Neuronal stem cell (in vitro differentiated cells): ENCODE measurements at regions not wholly inside any gene's neighbourhood (a gene's known extent, or its start where the extent isn't known, plus 50 kb on each side); places are given as distances from the start of the nearest gene placed in this dataset.

Source experiments
- DNase-seq: peaks from one replicate; pipeline ENCODE4 v3.0.0-alpha.2; 2013; ENCODE audit warnings: low spot score
- H2AFZ ChIP-seq: one replicate; pipeline ENCODE4 v1.6.1; 2013; ENCODE audit warnings: mild to moderate bottlenecking, low read length, inconsistent platforms
- H2AK5ac ChIP-seq: 2 replicates; pipeline ENCODE4 v1.6.1; 2013; ENCODE audit warnings: low read depth, mild to moderate bottlenecking, inconsistent platforms, low read length, moderate library complexity, mixed read lengths
- H2BK120ac ChIP-seq: 2 replicates; pipeline ENCODE4 v1.6.1; 2013; ENCODE audit warnings: low read depth, mild to moderate bottlenecking, inconsistent platforms, low read length, moderate library complexity, mixed read lengths
- H2BK12ac ChIP-seq: one replicate; pipeline ENCODE4 v1.6.1; 2013; ENCODE audit warnings: low read length, inconsistent platforms
- H2BK15ac ChIP-seq: 2 replicates; pipeline ENCODE4 v1.6.1; 2013; ENCODE audit warnings: mild to moderate bottlenecking, low read length, inconsistent platforms, mixed read lengths
- H2BK5ac ChIP-seq: one replicate; pipeline ENCODE4 v1.6.1; 2013; ENCODE audit warnings: inconsistent platforms, mild to moderate bottlenecking, low read length, moderate library complexity
- H3K14ac ChIP-seq: one replicate; pipeline ENCODE4 v1.6.1; 2013; ENCODE audit warnings: low read length, inconsistent platforms
- H3K18ac ChIP-seq: 2 replicates; pipeline ENCODE4 v1.6.1; 2013; ENCODE audit warnings: low read length, inconsistent platforms
- H3K23ac ChIP-seq: 2 replicates; pipeline ENCODE4 v1.6.1; 2013; ENCODE audit warnings: low read depth, mild to moderate bottlenecking, mixed read lengths, low read length, inconsistent platforms; ENCODE audit not compliant: poor library complexity
- H3K27ac ChIP-seq: replicated peaks from 3 replicates; pipeline ENCODE4 v1.5.1; 2013; ENCODE audit warnings: low read length, inconsistent platforms
- H3K27me3 ChIP-seq, 3 experiments: 2 replicates each; pipeline ENCODE4 v1.6.1; 2013; ENCODE audit warnings: low read length in 3 of 3, mild to moderate bottlenecking in 2 of 3, inconsistent platforms in 1 of 3, low read depth in 1 of 3, mixed read lengths in 1 of 3, moderate library complexity in 1 of 3; ENCODE audit not compliant: control insufficient read depth in 3 of 3, insufficient read depth in 3 of 3
- H3K36me3 ChIP-seq, 2 donors: replicated peaks in 1 of 2; 2 replicates each; pipeline ENCODE4 v1.6.1; 2013; ENCODE audit warnings: low read length in 2 of 2; ENCODE audit not compliant: control insufficient read depth in 2 of 2, insufficient read depth in 2 of 2
- H3K4ac ChIP-seq: 2 replicates; pipeline ENCODE4 v1.6.1; 2013; ENCODE audit warnings: inconsistent platforms, mild to moderate bottlenecking, low read length, moderate library complexity
- H3K4me1 ChIP-seq, 2 donors: 1 replicate in 1 of 2; 2 replicates in 1 of 2; pipeline ENCODE4 v1.6.1; 2013; ENCODE audit warnings: low read length in 2 of 2, low read depth in 1 of 2; ENCODE audit not compliant: control insufficient read depth in 2 of 2, insufficient read depth in 1 of 2
- H3K4me2 ChIP-seq: one replicate; pipeline ENCODE4 v1.6.1; 2013; ENCODE audit warnings: mild to moderate bottlenecking, low read length, inconsistent platforms; ENCODE audit not compliant: insufficient read depth, poor library complexity, severe bottlenecking
- H3K4me3 ChIP-seq, 2 donors: 2 replicates each; pipeline ENCODE4 v1.5.1; 2013; ENCODE audit warnings: low read length in 2 of 2, mild to moderate bottlenecking in 2 of 2, inconsistent platforms in 1 of 2, moderate library complexity in 1 of 2
- H3K79me1 ChIP-seq: one replicate; pipeline ENCODE4 v1.6.1; 2013; ENCODE audit warnings: low read depth, mild to moderate bottlenecking, inconsistent platforms, low read length, moderate library complexity
- H3K9ac ChIP-seq: one replicate; pipeline ENCODE4 v1.6.1; 2013; ENCODE audit warnings: mild to moderate bottlenecking, low read depth, low read length, inconsistent platforms; ENCODE audit not compliant: poor library complexity
- H3K9me3 ChIP-seq, 2 donors: replicated peaks in 1 of 2; 2 replicates each; pipeline versions ENCODE3 to v1.6.1; 2013; ENCODE audit warnings: low read length in 2 of 2, mild to moderate bottlenecking in 2 of 2, inconsistent platforms in 1 of 2, low read depth in 1 of 2, mixed read lengths in 1 of 2, moderate library complexity in 1 of 2; ENCODE audit not compliant: control insufficient read depth in 2 of 2, insufficient read depth in 1 of 2
- H4K8ac ChIP-seq: one replicate; pipeline ENCODE4 v1.6.1; 2013; ENCODE audit warnings: low read depth, mild to moderate bottlenecking, inconsistent platforms, low read length, moderate library complexity
- H4K91ac ChIP-seq: one replicate; pipeline ENCODE4 v1.6.1; 2013; ENCODE audit warnings: low read length, low read depth, mild to moderate bottlenecking, inconsistent platforms; ENCODE audit not compliant: poor library complexity
- WGBS, 2 donors: extraction: QIAGEN DNeasy Blood & Tissue Kit; methylation state at CpG; one replicate each; pipeline ENCODE4 v1.1.7; 2013; ENCODE audit warnings: missing lambda C conversion rate in 2 of 2, mixed read lengths in 1 of 2; ENCODE audit not compliant: insufficient read length in 2 of 2, insufficient replicate concordance in 1 of 2; ENCODE audit errors: extremely low coverage in 2 of 2; 5-methylcytosine and 5-hydroxymethylcytosine counted together

- no peak overlapping the region for H3K9ac ChIP-seq
- no peaks in the 10 kb centered on the region for H3K9me3 ChIP-seq
- H3K18ac ChIP-seq = no peak overlapping the region
- no peaks in the 10 kb centered on the region for H3K79me1 ChIP-seq
- no peak overlapping the region for H3K4me2 ChIP-seq
- DNase-seq = no peak
- H3K27me3 ChIP-seq = no peaks in the 10 kb centered on the region
- no CpG with 5 or more reads among the region's 3 CpGs for WGBS, 2 donors
- H2BK15ac ChIP-seq = no peak overlapping the region
- H2BK5ac ChIP-seq = no peak overlapping the region
- H4K8ac ChIP-seq = no peak overlapping the region
- no peaks in the 10 kb centered on the region for H3K36me3 ChIP-seq
- no peak overlapping the region for H2BK12ac ChIP-seq
- no peak overlapping the region for H3K27ac ChIP-seq
- H3K4ac ChIP-seq = no peak overlapping the region
- no peak overlapping the region for H3K4me3 ChIP-seq
- H3K4me1 ChIP-seq = no peaks in the 10 kb centered on the region
- H4K91ac ChIP-seq = no peak overlapping the region
- H2AFZ ChIP-seq = no peak overlapping the region
- no peak overlapping the region for H2AK5ac ChIP-seq
- no peak overlapping the region for H2BK120ac ChIP-seq
- H3K14ac ChIP-seq = no peak overlapping the region
- no peak overlapping the region for H3K23ac ChIP-seq
Observed at GRCh38 chr13:111936267-111936925, 130.6 kb upstream of the SOX1 start.

- H3K27ac ChIP-seq = no peak overlapping the region
Observed at GRCh38 chr13:111937777-111938311, 129.1 kb upstream of the SOX1 start.

GRCh38 chr13:111938741-111939665 is 127.9 kb upstream of the SOX1 start:
- H2BK5ac ChIP-seq = no peak overlapping the region
- no peak overlapping the region for H2BK12ac ChIP-seq
- H3K9ac ChIP-seq = no peak overlapping the region
- H3K4me2 ChIP-seq = no peak overlapping the region
- no peak overlapping the region for H3K4ac ChIP-seq
- DNase-seq = no peak
- no peak overlapping the region for H3K18ac ChIP-seq
- no peaks in the 10 kb centered on the region for H3K9me3 ChIP-seq
- H2BK15ac ChIP-seq = no peak overlapping the region
- H2AFZ ChIP-seq = no peak overlapping the region
- no peak overlapping the region for H3K14ac ChIP-seq
- peaks cover 0 to 1% of the 10 kb centered on the region in 2 donors for H3K4me1 ChIP-seq
- no peaks in the 10 kb centered on the region for H3K79me1 ChIP-seq
- no peak overlapping the region for H4K91ac ChIP-seq
- no CpG with 5 or more reads among the region's 14 CpGs for WGBS, 2 donors
- no peak overlapping the region for H2AK5ac ChIP-seq
- H3K27ac ChIP-seq = no peak overlapping the region
- no peak overlapping the region for H2BK120ac ChIP-seq
- no peak overlapping the region for H3K23ac ChIP-seq
- no peak overlapping the region for H4K8ac ChIP-seq
- no peak overlapping the region for H3K4me3 ChIP-seq
- no peaks in the 10 kb centered on the region for H3K27me3 ChIP-seq
- no peaks in the 10 kb centered on the region for H3K36me3 ChIP-seq

More at GRCh38 chr13:111937777-111938311, 129.1 kb upstream of the SOX1 start:
- Histone ChIP-seq H3K18ac (peak overlapping the region; percentile 68), H2BK5ac (no peak overlapping the region), H3K4me2 (no peak overlapping the region), H3K23ac (no peak overlapping the region), H3K4me3 (no peak overlapping the region), H3K9ac (peak overlapping the region; percentile 18), H3K4me1 (peaks cover 0 to 1% of the 10 kb centered on the region in 2 donors), H3K9me3 (no peaks in the 10 kb centered on the region), H2BK120ac (no peak overlapping the region), H3K36me3 (no peaks in the 10 kb centered on the region), H2BK15ac (no peak overlapping the region), H3K79me1 (no peaks in the 10 kb centered on the region), H3K4ac (no peak overlapping the region), H2AK5ac (no peak overlapping the region), H3K27me3 (no peaks in the 10 kb centered on the region), H4K8ac (no peak overlapping the region), H2AFZ (no peak overlapping the region), H4K91ac (peak overlapping the region; percentile 79), H2BK12ac (no peak overlapping the region), H3K14ac (no peak overlapping the region)
- no CpG with 5 or more reads among the region's 9 CpGs for WGBS, 2 donors
- DNase-seq = no peak
